ENCODE measurements at regions not wholly inside any gene's neighbourhood (a gene's known extent, or its start where the extent isn't known, plus 50 kb on each side); places are given as distances from the start of the nearest gene placed in this dataset.

DNA sequence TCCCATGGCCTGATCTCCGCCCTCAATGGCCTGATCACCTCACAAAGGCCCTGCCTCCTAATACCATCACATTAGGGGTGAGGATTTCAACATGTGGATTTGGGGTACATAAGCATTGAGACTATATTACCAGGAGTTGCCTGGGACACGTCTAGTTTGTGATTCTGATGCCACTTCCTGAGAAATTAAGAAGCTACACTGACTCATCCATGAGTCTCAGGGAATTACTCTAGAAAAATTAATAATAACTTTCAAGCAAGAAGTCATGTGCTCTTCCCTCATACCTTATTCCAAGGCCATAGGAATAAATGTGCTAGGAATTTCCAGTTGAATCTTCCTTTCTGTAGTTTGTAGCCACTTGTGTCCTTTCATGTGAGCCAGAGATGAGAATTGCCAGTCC, 519.3 kb upstream of the MKI67 start:
- no peak for DNase-seq

DNA sequence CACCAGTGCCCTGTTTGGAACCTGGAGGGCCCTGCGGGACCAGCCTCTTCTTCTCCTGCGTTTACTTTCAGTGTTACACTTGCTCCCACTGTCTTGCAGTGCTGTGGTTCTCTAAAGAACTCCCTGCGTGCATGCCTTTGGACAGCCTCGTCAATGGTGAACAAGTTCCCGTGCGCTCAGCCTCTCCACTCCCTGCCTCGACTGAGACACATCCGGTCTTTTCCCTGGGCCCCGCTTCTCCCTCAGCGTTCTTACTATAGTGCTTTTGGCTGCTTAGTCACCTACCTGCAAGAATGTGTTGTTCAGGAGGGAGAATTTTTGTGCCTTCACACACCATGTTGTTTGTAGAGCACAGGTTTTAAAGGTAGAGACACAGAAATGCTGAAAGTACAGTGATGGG, 520.7 kb upstream of the MKI67 start:
- no peak for TF ChIP-seq GATA1 (IDR thresholded peaks at IDR 0.05; ENCODE audit: low read depth, low read length)
- TF ChIP-seq POLR2A (IDR thresholded peaks at IDR 0.05; ENCODE audit: low read length): no peak
- no peak for DNase-seq

More for the DNA sequence above, 519.3 kb upstream of the MKI67 start:
- TF ChIP-seq GATA1 (IDR thresholded peaks at IDR 0.05; ENCODE audit: low read depth, low read length): no peak
- TF ChIP-seq POLR2A (IDR thresholded peaks at IDR 0.05; ENCODE audit: low read length): no peak

DNA sequence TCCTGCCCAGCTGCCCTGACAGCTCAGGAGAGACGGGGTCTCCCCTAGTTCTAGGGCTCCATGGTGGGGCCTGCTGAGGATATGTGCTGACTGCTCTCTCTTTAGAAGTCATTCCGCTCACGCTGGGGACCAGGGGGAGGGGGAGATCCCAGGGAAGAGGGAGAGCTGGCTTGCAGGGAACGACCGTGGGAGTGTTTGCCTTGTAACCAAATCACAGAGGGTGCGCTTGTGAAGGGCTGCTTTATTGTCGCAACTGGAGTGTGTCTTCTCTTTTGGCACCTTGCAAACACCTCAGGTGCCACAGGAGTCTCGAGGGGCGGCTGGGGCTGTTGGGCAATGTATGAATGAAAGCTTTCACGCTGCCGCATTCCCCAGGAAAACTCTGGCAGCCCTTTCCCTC, 531.3 kb upstream of the MKI67 start:
- TF ChIP-seq POLR2A (IDR thresholded peaks at IDR 0.05; ENCODE audit: low read length) (no peak), GATA1 (IDR thresholded peaks at IDR 0.05; ENCODE audit: low read depth, low read length) (no peak)
- no peak for DNase-seq

DNA sequence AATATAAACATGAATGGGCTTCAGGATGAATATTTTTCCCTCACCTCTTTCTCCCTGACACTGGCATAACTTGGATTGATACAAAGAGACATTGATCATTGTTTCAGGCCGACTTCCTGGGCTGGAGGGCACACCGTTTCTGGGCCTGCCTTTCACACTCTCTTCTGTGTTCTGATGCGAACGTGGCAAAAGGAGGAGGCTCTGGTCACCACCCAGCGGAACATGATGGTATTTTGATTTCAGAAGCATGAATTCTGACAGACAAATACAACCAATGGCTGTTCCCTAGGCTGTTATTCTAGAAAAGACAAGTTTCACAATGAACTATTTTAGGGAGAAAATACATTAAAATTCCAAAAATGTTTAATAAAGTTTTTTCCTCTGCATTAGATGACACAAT, 534.5 kb upstream of the MKI67 start:
- TF ChIP-seq GATA1 (IDR thresholded peaks at IDR 0.05; ENCODE audit: low read depth, low read length): no peak
- TF ChIP-seq POLR2A (IDR thresholded peaks at IDR 0.05; ENCODE audit: low read length): no peak
- no peak for DNase-seq

DNA sequence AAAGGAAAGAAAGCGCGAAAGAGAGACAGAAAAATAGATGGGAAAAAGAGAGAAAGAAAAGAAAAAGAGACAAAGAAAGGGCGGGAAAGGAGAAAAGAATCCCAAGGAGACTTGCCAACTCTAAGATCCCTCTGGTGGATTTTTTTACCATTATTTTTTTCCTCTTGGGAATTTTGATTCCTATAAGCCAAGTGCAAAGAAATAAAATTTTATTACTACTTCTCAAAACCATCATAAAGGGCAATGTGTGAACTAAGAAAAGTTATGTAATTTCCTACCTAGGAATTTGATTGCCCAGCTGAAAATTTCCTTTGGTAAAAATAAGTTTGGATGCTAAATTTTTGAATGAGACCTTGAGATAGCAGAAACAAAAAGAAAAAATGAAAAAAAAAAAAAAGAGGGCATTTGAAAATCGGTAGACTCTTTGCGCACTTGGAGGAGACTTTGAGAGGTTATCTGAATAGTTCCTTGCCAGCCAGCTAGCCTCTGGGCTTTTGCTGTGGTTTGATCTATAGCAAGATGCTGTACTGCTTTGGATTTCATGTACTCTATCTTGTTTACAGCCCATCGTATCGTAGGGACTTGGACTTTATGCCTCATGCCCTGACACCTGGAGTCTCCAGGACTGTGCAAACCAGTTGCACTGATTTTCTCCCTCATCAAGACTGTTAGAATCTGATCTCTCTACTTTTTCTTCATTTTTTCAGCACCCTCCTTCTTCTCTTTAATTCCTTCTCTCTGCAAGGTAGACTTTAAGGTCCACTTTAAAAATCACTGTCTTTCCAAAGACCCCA, 535.4 kb upstream of the MKI67 start:
- DNase-seq: no peak
- TF ChIP-seq GATA1 (IDR thresholded peaks at IDR 0.05; ENCODE audit: low read depth, low read length) (no peak), POLR2A (IDR thresholded peaks at IDR 0.05; ENCODE audit: low read length) (no peak)

DNA sequence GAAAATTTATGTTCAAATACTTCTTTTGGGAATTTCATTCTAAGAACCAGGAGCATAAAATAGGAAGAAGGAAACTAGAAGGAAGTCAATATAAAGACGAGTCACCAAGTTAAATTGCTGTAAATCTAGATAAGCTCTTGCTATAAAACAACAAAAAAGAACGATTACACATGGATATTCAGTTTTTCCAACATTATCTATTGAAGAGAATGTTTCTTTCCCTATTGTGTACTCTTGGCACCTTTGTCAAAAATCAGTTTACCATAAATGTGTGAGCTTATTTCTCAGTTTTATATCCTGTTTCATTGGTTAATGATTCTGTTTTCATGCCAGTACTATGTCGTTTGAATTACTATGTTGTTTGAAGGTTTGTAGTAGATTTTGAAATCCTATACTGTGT, 536.3 kb upstream of the MKI67 start:
- DNase-seq: no peak
- TF ChIP-seq GATA1 (IDR thresholded peaks at IDR 0.05; ENCODE audit: low read depth, low read length) (no peak), POLR2A (IDR thresholded peaks at IDR 0.05; ENCODE audit: low read length) (no peak)

DNA sequence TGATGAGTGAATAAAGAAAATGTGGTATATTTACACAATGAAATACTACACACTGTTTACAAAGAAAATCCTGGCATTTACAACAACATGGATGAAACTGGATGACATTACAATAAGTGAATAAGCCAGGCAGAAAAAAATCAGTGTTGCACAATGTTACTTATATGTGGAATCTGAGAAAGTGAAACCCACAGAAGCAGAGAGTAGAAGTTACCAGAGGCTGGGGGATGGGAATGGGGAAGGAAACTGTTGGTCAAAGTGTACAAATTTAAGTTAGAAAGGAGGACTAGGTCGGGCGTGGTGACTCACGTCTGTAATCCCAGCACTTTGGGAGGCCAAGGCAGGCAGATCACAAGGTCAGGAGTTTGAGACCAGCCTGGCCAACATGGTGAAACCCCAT, 538.5 kb upstream of the MKI67 start:
- DNase-seq: no peak
- TF ChIP-seq POLR2A (IDR thresholded peaks at IDR 0.05; ENCODE audit: low read length) (no peak), GATA1 (IDR thresholded peaks at IDR 0.05; ENCODE audit: low read depth, low read length) (no peak)

DNA sequence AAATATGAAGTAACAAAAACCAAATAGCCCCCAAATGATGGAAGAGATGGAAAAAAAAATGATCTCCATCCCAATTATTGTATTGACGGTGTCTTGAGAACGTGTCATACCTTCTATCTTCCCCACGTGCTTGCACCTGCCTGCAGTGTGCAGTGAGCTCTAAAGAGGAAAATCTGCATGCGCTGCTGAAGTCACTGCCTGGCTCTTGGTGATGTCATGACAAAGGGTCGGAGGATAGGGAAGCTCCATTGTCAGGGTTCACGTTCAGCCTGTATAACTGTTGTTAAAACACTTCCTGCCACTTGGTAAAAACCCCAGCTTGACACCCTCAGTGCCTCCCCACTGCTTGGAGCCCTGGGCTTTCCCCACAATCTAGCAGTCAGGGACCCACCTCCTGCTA, 549.2 kb upstream of the MKI67 start:
- TF ChIP-seq GATA1 (IDR thresholded peaks at IDR 0.05; ENCODE audit: low read depth, low read length) (no peak), POLR2A (IDR thresholded peaks at IDR 0.05; ENCODE audit: low read length) (no peak)
- no peak for DNase-seq

DNA sequence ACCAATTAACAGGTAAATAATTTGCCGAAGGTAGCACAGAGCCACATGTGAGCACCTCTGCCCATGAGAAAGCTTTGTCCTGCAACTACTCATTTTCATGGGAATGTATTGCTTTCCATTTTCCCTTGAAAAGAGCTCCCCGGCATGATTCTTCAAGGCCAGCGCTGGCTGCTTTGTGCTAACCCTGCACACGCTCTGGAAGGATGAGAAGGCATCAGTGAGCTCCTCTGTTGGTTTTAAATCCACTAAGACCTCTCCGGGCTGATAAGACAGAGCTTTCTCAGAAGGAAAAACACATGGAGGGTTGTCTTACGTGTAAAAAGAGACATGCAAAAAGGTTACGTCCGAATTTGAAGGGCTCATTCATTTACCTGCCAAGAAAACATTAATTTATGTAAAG, 553.9 kb upstream of the MKI67 start:
- no peak for DNase-seq
- TF ChIP-seq GATA1 (IDR thresholded peaks at IDR 0.05; ENCODE audit: low read depth, low read length) (no peak), POLR2A (IDR thresholded peaks at IDR 0.05; ENCODE audit: low read length) (no peak)

DNA sequence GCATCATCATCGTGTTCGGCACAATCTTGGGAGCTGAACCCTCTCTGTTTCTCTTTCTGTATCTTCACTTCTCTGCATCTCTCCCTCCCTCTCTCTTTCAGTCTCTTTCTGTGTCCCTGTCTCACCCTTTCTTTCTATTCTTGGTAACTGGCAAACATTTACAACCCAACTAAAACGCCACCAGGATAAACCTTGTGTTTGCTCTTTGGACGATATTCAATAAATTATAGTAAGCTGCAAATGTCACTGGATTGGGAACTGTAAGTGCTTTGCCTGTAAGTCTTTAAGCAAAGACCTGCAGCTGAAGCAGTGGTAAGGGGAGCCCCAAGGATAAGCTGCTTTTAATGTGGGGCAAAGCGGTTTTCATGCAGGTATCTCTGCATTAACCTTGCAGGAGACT, 558.0 kb upstream of the MKI67 start:
- no peak for DNase-seq
- TF ChIP-seq GATA1 (IDR thresholded peaks at IDR 0.05; ENCODE audit: low read depth, low read length) (no peak), POLR2A (IDR thresholded peaks at IDR 0.05; ENCODE audit: low read length) (no peak)

DNA sequence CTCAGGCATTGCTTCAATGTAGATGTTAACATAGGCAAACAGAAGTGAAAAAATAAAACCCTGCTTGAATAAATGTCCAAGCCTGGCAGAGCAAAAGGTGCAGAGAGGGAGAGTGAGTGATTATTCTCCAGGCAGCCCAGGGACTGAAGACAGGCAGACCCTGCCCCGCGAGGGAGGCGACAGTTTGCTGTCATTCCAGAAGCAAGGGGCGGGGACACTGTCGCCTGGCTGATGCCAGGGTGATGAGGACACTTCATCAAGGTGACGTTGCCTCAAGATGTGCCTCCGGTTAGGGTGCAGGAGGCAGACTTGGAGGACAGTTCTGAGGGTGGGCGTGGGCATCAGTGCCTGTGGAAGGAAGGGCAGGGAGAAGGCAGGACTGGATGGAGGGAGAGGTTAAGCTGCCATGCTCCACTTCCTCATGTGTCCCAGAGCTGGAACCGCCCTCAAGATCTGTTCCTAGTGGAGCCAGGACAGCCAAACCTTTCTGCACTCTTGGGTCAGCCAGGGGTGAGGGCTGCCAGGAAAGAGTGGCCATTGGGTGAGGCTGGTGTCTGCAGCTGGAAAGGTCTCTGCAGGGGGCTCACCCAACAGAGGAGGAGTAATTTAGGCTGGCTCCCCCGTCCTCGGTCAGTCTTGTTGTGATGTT, 560.5 kb upstream of the MKI67 start:
- no peak for TF ChIP-seq GATA1 (IDR thresholded peaks at IDR 0.05; ENCODE audit: low read depth, low read length)
- TF ChIP-seq POLR2A (IDR thresholded peaks at IDR 0.05; ENCODE audit: low read length): no peak
- no peak for DNase-seq

DNA sequence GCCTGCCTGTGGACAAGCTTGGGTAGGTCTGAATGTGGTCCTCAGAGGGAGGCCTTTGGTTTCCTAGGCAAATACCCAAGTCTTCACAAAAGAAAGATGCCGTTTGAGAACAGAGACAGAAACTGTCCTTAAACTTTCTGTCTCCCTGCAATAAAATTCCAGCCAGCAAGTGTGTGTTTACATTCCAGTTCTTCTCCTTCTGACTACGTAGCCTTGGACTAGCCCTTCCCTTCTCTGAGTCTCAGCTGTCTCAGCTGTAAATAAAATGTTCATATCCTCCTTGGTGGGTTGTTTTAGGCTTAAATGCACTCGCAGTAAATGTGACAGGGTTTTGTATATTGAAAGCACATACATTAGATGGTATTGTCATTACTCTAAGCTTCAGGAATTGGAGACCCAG, 561.2 kb upstream of the MKI67 start:
- DNase-seq: no peak
- TF ChIP-seq POLR2A (IDR thresholded peaks at IDR 0.05; ENCODE audit: low read length) (no peak), GATA1 (IDR thresholded peaks at IDR 0.05; ENCODE audit: low read depth, low read length) (no peak)

DNA sequence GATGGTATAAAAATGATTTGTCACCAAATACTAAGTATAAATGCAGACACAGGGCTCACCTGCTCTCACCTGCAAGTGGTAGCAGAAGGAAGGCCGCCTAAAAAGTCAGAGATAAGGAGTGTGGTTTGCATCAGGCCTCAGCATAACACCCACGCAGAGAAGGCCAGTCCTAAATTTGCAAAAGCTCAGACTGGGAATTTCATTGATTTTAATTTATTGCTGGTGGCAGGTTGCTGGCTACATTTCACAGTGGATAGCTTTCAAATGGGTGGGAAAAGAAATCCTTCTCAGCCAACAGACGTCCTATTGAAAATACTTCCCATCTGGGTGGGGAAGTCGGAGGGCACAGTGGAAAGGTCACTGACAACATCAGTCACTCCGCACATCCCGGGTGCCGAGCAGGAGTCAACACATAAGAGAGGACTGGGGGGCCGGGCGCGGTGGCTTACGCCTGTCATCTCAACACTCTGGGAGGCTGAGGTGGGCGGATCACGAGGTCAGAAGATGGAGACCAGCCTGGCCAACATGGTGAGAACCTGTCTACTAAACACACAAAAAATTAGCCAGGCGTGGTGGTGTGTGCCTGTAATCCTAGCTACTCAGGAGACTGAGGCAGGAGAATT, 561.8 kb upstream of the MKI67 start:
- TF ChIP-seq GATA1 (IDR thresholded peaks at IDR 0.05; ENCODE audit: low read depth, low read length) (no peak), POLR2A (IDR thresholded peaks at IDR 0.05; ENCODE audit: low read length) (no peak)
- DNase-seq: no peak

DNA sequence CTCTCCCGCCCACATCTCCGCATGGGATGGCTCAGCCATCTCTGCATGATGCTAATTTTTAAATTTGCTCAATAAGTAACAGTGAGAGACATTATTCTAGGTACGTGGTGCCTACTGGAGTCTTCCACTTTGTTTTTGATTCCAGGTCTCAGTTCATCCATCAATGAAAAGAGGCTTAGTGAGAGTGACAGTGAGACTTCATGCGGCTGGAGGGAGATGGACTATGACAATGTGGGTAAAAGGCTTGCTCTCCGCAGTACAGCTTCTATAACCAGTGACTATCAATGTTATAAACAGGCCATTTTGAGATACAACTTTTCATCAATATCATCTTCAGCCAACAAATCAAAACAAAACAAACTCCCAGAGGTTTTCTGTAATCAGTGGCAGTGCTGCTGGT, 563.4 kb upstream of the MKI67 start:
- no peak for DNase-seq
- no peak for TF ChIP-seq GATA1 (IDR thresholded peaks at IDR 0.05; ENCODE audit: low read depth, low read length)
- TF ChIP-seq POLR2A (IDR thresholded peaks at IDR 0.05; ENCODE audit: low read length): no peak

All from erythroblast (primary cell).